Panc1 (cell line): ENCODE measurements at regions not wholly inside any gene's neighbourhood (a gene's known extent, or its start where the extent isn't known, plus 50 kb on each side); places are given as distances from the start of the nearest gene placed in this dataset.

Experiments used
- ATAC-seq: fragments of 200-7000 bp; cut with Tn5 transposase; 2 replicates; pipeline ENCODE4 v1.9.1; 2020; ENCODE audit warnings: mild to moderate bottlenecking, moderate library complexity
- BruUV-seq: library from RNA; stranded (reverse); fragments of 400-500 nt; replicated peaks from 2 replicates; lab custom pipeline; 2021; lab: Mats Ljungman, UMichigan
- CTCF ChIA-PET: fragments of 300-600 bp; sonication (Branson Sonifier 250); formaldehyde crosslinking; loops from one replicate; lab custom pipeline; 2022; ENCODE audit warnings: antibody characterized with exemption; lab: Charles Lee
- POLR2A ChIA-PET: fragments of 300-600 bp; sonication (Branson Sonifier 250); formaldehyde crosslinking; loops from one replicate; lab custom pipeline; 2022; ENCODE audit warnings: antibody characterized with exemption; lab: Charles Lee
- DNase-seq: peaks from one replicate; pipeline ENCODE4 v3.0.0-alpha.2; 2010; ENCODE audit warnings: low read depth, low spot score
- H3K27ac ChIP-seq: 2 replicates; pipeline ENCODE4 v1.5.1; 2011; ENCODE audit warnings: mild to moderate bottlenecking, low read length, inconsistent platforms
- H3K27me3 ChIP-seq: fragments of 200-500 bp; sonication (Bioruptor generic); 2 replicates; pipeline ENCODE4 v1.6.0; 2014; ENCODE audit warnings: low read length, inconsistent platforms; ENCODE audit not compliant: control insufficient read depth, insufficient read depth
- H3K36me3 ChIP-seq: fragments of 200-500 bp; sonication (Bioruptor generic); 2 replicates; pipeline ENCODE4 v1.5.1; 2014; ENCODE audit warnings: inconsistent platforms, mild to moderate bottlenecking, low read length, moderate library complexity; ENCODE audit not compliant: control insufficient read depth, insufficient read depth
- H3K4me1 ChIP-seq: 2 replicates; pipeline ENCODE4 v1.5.1; 2011; ENCODE audit warnings: inconsistent platforms, mild to moderate bottlenecking, low read length, moderate library complexity; ENCODE audit not compliant: control insufficient read depth, insufficient read depth
- H3K4me3 ChIP-seq, 2 experiments: 2 replicates each; pipeline ENCODE4 v1.5.1; 2011 to 2012; ENCODE audit warnings: low read depth in 2 of 2, low read length in 2 of 2, mild to moderate bottlenecking in 2 of 2, inconsistent platforms in 1 of 2, moderate library complexity in 1 of 2
- H3K9me3 ChIP-seq: fragments of 200-500 bp; sonication (Bioruptor generic); 2 replicates; pipeline ENCODE4 v1.5.1; 2014; ENCODE audit warnings: low read depth, mild to moderate bottlenecking, inconsistent platforms, low read length, moderate library complexity; ENCODE audit not compliant: control insufficient read depth, insufficient read depth
- POLR2AphosphoS5 ChIP-seq: IDR thresholded peaks from 2 replicates; pipeline ENCODE4 v1.6.1; 2012; ENCODE audit warnings: mild to moderate bottlenecking, low read depth, low read length, moderate library complexity
- REST ChIP-seq, 2 experiments: IDR thresholded peaks; 2 replicates each; pipeline ENCODE4 v1.6.1; 2011 to 2012; ENCODE audit warnings: low read depth in 2 of 2, control low read depth in 1 of 2, low read length in 1 of 2, mild to moderate bottlenecking in 1 of 2, moderate library complexity in 1 of 2; ENCODE audit not compliant: insufficient read depth in 1 of 2
- SIN3A ChIP-seq: IDR thresholded peaks from 2 replicates; pipeline ENCODE4 v1.6.1; 2012; ENCODE audit warnings: low read depth, mild to moderate bottlenecking, low read length, moderate library complexity, borderline replicate concordance; ENCODE audit not compliant: insufficient read depth
- TCF7L2 ChIP-seq: IDR thresholded peaks from 2 replicates; pipeline ENCODE4 v1.6.1; 2011; ENCODE audit warnings: mild to moderate bottlenecking, low read depth, low read length, inconsistent platforms
- in situ Hi-C: cut with HindIII; loops from 2 replicates; pipeline ENCODE4 v1.10.0; 2016; ENCODE audit warnings: low sequenced_read_pairs, low pct_unique_long_range_greater_than_20kb
- intact Hi-C: fragments of 100-400 bp; cut with micrococcal nuclease; formaldehyde crosslinking; loops from one replicate; pipeline ENCODE4 v1.10.0; 2022; ENCODE audit not compliant: unreplicated experiment
- TF ChIP-seq, protein P1 (sequence below): fragments of 450-650 bp; IDR thresholded peaks from 2 replicates; pipeline ENCODE4 v1.5.1; 2017; ENCODE audit warnings: mild to moderate bottlenecking

- H3K36me3 ChIP-seq: no peaks in the 10 kb centered on the region
- in situ Hi-C loops: no loop called here
- H3K4me1 ChIP-seq: no peaks in the 10 kb centered on the region
- BruUV-seq: no TSS peak
- H3K27me3 ChIP-seq: no peaks in the 10 kb centered on the region
- POLR2A ChIA-PET: no interaction called here
- ATAC-seq: no peak
- CTCF ChIA-PET: no interaction called here
- H3K27ac ChIP-seq: no peak overlapping the region
- H3K9me3 ChIP-seq: no peaks in the 10 kb centered on the region
- no peak overlapping the region for H3K4me3 ChIP-seq
- TF ChIP-seq TCF7L2 (no peak), SIN3A (no peak), POLR2AphosphoS5 (no peak), REST (IDR thresholded peaks at IDR 0.05; ENCODE audit: insufficient read depth in 1 of 2, low read depth in 2 of 2, low read length in 1 of 2) (no peak)
- TF ChIP-seq, protein P1, sequence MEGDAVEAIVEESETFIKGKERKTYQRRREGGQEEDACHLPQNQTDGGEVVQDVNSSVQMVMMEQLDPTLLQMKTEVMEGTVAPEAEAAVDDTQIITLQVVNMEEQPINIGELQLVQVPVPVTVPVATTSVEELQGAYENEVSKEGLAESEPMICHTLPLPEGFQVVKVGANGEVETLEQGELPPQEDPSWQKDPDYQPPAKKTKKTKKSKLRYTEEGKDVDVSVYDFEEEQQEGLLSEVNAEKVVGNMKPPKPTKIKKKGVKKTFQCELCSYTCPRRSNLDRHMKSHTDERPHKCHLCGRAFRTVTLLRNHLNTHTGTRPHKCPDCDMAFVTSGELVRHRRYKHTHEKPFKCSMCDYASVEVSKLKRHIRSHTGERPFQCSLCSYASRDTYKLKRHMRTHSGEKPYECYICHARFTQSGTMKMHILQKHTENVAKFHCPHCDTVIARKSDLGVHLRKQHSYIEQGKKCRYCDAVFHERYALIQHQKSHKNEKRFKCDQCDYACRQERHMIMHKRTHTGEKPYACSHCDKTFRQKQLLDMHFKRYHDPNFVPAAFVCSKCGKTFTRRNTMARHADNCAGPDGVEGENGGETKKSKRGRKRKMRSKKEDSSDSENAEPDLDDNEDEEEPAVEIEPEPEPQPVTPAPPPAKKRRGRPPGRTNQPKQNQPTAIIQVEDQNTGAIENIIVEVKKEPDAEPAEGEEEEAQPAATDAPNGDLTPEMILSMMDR: no peak
- no peak for DNase-seq
- intact Hi-C loops: no loop called here
These were observed 933.9 kb upstream of the PIK3C3 start for GRCh38 chr18:41021089-41021488.

DNA sequence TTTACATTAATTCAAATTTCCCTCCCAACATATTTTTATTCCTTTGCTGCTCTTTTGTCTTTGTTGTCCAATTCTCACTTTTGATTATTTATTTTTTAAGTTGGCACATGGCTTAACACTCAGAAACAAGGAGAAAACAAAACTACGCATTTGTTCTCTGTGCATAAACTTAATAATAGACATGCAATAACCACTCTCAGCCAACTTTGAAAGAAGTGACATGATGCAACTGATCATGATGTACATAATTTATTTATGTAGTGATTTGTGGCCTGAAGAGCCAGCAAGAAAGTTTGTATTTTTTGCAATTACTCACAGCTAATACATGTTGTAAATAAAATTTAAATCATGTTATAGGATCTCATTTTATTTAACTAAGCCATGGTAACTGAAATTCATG, 942.8 kb upstream of the PIK3C3 start:
- Histone ChIP-seq H3K36me3 (no peaks in the 10 kb centered on the region), H3K27ac (no peak overlapping the region), H3K27me3 (no peaks in the 10 kb centered on the region), H3K4me1 (no peaks in the 10 kb centered on the region), H3K9me3 (no peaks in the 10 kb centered on the region), H3K4me3 (no peak overlapping the region)
- intact Hi-C loops: no loop called here
- POLR2A ChIA-PET: no interaction called here
- CTCF ChIA-PET: no interaction called here
- no peak for DNase-seq
- ATAC-seq: no peak
- BruUV-seq: no TSS peak
- TF ChIP-seq, protein P1: no peak
- TF ChIP-seq SIN3A: no peak
- no peak for TF ChIP-seq TCF7L2
- TF ChIP-seq REST (IDR thresholded peaks at IDR 0.05; ENCODE audit: insufficient read depth in 1 of 2, low read depth in 2 of 2, low read length in 1 of 2): no peak
- TF ChIP-seq POLR2AphosphoS5: no peak
- in situ Hi-C loops: no loop called here
